ENCODE measurements at regions not wholly inside any gene's neighbourhood (a gene's known extent, or its start where the extent isn't known, plus 50 kb on each side); places are given as distances from the start of the nearest gene placed in this dataset.

- no peak for TF ChIP-seq CBX3 (IDR thresholded peaks at IDR 0.05; ENCODE audit: borderline replicate concordance, low read depth)
- TF ChIP-seq PRDM15 (CRISPR knock-in tag; IDR thresholded peaks at IDR 0.05): no peak
- TF ChIP-seq CTCF (IDR thresholded peaks at IDR 0.05 in 2 of 3, conservative IDR thresholded peaks at IDR 0.05 in 1 of 3; ENCODE audit: control insufficient read depth in 2 of 3, extremely low read depth in 1 of 3, insufficient read depth in 1 of 3, low read depth in 3 of 3, low read length in 3 of 3): no peak
- TF ChIP-seq MAX (IDR thresholded peaks at IDR 0.05; ENCODE audit: low read depth, low read length): no peak
- TF ChIP-seq POLR2A (IDR thresholded peaks at IDR 0.05; ENCODE audit: low read depth, low read length): no peak
- TF ChIP-seq RCOR1 (conservative IDR thresholded peaks at IDR 0.05; ENCODE audit: low read depth, low read length): no peak
- TF ChIP-seq TAF1 (IDR thresholded peaks at IDR 0.05; ENCODE audit: borderline replicate concordance, low read depth, low read length): no peak
Measured at GRCh38 chr6:3594201-3594600, 137.4 kb upstream of the SLC22A23 start.

Data from GM12878 (cell line).